Activated T-cell treated with anti-CD3 and anti-CD28 coated beads, Interleukin-2, amount 50 U/mL, for 1 hour (primary cell): ENCODE measurements at regions not wholly inside any gene's neighbourhood (a gene's known extent, or its start where the extent isn't known, plus 50 kb on each side); places are given as distances from the start of the nearest gene placed in this dataset.

ENCODE experiments used
- DNase-seq: peaks from one replicate; pipeline ENCODE4 v3.0.0-alpha.2; 2020

DNA sequence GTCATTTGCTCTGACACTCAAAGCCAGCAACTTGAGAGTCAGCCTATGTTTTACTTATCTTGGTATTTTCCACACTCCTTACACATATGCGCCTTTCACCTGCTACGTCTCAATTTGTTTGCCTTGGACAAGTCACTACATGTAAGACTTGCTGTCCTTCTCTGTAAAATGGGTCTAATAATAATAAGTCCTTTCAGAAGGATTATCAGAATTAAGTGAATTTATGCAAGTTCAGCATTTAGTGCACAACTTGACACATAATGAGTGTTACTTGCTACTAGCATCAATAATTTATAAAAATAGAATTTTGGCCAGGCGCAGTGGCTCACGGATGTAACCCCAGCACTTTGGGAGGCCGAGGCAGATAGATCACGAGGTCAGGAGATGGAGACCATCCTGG, 71.1 kb upstream of the UBL3 start:
- DNase-seq, result no peak

- DNase-seq, result no peak
Measured at GRCh38 chr13:29920025-29920643, 69.7 kb upstream of the UBL3 start.

GRCh38 chr13:29918845-29919244, 68.4 kb upstream of the UBL3 start:
- no peak for DNase-seq

DNA sequence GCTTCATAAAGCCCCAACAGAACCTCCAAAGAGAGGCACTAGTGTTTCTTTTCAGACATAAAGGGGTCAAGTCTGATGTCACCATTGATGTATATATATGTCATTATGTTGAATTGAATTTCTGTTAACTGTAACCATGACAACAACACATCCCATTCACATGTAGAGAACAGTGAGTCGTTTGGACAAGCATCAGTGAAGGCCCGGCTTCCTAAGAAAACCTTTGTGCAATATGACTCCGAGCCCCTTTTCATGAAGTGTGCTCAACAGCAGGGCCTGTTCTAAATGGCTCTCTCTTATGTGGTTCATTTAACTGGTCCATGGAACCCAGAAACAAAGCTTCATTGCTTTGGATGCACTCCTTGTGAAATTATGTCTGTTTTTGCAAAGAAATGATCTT, 67.2 kb upstream of the UBL3 start:
- DNase-seq, result no peak

- no peak for DNase-seq
Measured at GRCh38 chr13:29914581-29914980, 64.2 kb upstream of the UBL3 start.

- DNase-seq, result no peak
Measured at GRCh38 chr13:29911781-29912418, 61.5 kb upstream of the UBL3 start.

DNA sequence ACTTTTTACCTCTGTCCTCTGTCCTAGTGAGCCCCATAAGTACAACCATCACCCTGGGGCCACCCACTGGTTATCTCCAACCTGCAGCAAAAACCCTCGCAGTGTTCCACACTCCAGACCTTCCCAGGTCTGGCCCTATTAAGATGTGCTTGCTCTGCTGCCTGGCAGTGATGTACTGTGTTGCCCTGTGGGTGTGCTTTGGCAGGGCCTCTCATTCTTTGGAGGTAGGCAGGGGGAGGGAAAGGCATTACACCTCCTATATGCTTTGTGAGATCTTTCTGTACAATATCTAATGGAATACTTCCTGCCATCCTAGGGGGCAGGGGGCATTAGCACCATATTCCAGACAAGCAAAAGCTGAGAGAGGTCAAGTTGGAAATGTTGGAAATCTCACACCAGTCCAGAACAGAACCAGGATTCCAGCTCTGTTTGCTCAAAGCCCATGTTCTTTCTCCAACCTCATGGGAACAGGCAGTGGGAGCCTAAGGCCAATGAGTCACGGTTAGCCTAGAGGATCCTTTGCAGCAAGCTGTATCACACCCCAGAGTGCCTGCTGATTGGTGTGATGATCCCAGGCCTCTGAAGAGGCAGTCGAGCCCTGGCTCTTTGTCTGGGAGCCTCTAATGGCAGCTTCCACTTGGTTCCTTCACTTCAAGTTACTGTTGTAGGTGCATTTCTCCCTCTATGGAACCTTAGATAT, 59.7 kb upstream of the UBL3 start:
- no peak for DNase-seq

- no peak for DNase-seq
Measured at GRCh38 chr13:29909081-29909730, 58.8 kb upstream of the UBL3 start.

GRCh38 chr13:29908416-29909080, 58.1 kb upstream of the UBL3 start:
- DNase-seq, result no peak

DNA sequence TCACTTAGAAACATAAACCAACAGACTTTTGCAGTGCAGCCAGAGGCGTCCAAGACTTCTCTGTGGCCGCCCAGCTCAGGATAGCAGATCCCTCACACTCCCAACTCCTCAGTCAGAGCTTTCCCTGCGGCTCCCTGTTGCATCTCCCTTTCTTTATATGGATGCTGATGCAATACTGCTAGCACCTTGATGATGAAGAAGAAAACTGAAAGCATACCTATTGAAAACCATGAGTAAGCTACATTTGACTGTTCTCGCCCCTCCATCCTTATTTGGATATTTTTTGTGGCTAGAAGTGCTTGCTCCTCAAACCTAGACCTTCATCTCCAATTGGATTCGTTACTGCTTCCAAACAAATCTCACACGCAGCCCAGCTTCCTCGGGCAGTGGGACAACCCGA, 57.3 kb upstream of the UBL3 start:
- DNase-seq, result no peak

GRCh38 chr13:29906432-29907011, 56.1 kb upstream of the UBL3 start:
- no peak for DNase-seq

GRCh38 chr13:29905845-29906244, 55.4 kb upstream of the UBL3 start:
- DNase-seq, result no peak

DNA sequence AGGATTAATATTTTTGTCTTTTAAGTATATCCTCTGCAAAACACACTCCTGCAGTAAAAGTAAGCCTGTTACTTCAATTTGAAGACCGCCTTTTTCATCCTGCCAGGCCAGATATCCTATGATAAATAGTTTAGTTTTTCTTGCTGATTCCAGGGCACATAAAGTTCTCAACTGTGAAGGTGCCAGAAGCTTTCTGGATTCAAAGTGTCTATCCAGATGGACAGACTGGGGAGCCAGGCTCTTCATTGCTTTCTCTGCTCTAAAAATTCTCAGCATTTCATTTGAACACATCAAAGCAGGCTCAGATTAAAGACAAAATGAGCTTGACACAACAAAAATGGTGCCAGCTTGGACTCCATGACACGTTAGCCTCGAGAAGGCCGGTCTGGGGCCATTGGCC, 53.6 kb upstream of the UBL3 start:
- DNase-seq, result no peak

- no peak for DNase-seq
Measured at GRCh38 chr13:29903543-29903942, 53.1 kb upstream of the UBL3 start.

DNA sequence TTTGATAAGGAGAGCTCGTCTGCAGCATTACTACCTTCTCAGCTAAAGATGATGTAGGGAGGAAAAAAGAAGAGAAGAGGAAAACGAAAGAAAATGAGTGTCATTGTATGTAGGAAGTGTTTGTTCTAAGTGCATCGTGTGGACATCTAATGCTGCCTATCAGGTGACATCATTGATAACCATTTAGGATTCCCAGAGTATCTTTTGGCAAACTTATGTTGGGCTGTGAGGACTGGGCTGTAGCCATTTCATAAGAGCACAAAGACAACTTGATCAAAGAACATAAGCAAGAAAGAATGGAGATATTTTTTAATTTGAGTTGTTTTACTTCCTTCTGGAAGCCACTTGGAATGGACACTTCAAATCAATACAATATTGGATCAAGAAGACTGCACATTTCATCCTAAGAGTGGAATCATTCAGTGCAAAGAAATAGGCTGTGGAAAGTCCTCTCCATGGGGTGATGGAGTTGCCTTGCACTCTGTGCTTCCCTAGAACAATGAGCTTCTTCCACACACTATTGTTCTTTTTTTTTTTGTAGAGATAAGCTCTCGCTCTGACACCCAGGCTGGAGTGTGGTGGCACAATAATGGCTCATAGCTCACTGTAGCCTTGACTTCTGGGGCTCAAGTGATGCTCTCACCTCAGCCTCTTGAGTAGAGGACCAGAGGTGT, 52.4 kb upstream of the UBL3 start:
- DNase-seq, result no peak

DNA sequence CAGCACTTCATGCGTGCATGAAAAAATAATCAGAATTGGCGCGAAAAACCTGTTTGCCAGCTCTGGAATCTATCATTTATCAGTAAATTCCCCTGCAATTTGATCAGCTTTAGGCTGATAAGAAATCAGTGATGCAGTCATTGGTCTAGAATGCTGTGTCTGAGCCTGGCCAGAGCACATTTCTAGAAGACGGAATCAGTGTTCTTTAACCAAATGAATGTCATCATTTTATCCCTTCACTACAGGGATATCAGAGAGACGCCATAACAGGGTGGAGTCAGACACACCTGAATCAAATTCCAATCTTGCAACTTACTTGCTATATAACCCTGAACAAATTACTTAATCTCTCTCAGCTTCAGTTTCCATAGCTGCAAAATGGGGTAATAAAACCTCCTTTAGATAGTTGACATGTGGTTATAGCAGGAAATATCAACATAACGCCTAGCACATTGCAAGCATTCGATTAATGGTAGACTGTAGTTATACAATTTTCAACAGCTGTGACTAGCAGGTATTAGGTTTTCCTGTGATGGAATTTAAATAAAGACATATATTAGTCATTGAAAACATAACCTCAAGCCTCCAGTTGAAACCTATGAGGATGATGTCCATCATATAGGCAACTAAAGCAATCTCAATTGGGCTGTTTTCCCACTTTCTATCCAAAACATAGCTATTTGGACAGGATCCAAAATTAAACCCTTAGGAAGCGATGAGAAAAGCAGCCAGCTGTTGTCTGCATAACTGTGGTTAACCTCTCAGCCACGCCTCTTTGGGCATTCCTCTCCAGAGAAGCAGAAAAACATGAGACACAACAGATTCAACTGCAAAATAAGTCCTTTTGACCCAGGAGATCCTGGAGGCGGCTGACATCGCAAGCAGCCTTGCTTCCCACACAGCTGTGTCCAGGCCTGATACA, 51.6 kb upstream of the UBL3 start:
- peak; percentile 19 for DNase-seq
